CD14-positive monocyte (primary cell): ENCODE measurements at regions not wholly inside any gene's neighbourhood (a gene's known extent, or its start where the extent isn't known, plus 50 kb on each side); places are given as distances from the start of the nearest gene placed in this dataset.
A peak's percentile ranks its signal among the peaks of the same experiment; 100 is the strongest.

Experiments used
- DNase-seq, 3 donors: peaks; one replicate each; pipeline ENCODE4 v3.0.0-alpha.2; 2011 to 2022
- H2AFZ ChIP-seq: 2 replicates; pipeline ENCODE4 v1.6.0; 2012; ENCODE audit warnings: mild to moderate bottlenecking, low read depth, low read length, inconsistent platforms; ENCODE audit not compliant: insufficient read depth, poor library complexity, severe bottlenecking
- H3K27ac ChIP-seq, 2 donors: 1 replicate in 1 of 2; 2 replicates in 1 of 2; pipeline ENCODE4 v1.5.1; 2012 to 2013; ENCODE audit warnings: low read length in 2 of 2, control low read depth in 1 of 2, inconsistent platforms in 1 of 2, low read depth in 1 of 2, mild to moderate bottlenecking in 1 of 2
- H3K27me3 ChIP-seq, 2 donors: one replicate each; pipeline versions ENCODE4 v1.6.0 to v1.6.1; 2011 to 2013; ENCODE audit warnings: low read length in 2 of 2; ENCODE audit not compliant: control insufficient read depth in 2 of 2, insufficient read depth in 2 of 2
- H3K36me3 ChIP-seq, 2 donors: replicated peaks in 1 of 2; 1 replicate in 1 of 2; 2 replicates in 1 of 2; pipeline versions ENCODE4 v1.5.1 to v1.6.1; 2012 to 2013; ENCODE audit warnings: low read length in 2 of 2, control low read depth in 1 of 2, inconsistent platforms in 1 of 2, mild to moderate bottlenecking in 1 of 2; ENCODE audit not compliant: insufficient read depth in 2 of 2, control insufficient read depth in 1 of 2
- H3K4me1 ChIP-seq, 2 donors: 1 replicate in 1 of 2; 2 replicates in 1 of 2; pipeline versions ENCODE4 v1.5.1 to v1.6.1; 2012 to 2013; ENCODE audit warnings: low read length in 2 of 2, control low read depth in 1 of 2, inconsistent platforms in 1 of 2, mild to moderate bottlenecking in 1 of 2, moderate library complexity in 1 of 2; ENCODE audit not compliant: insufficient read depth in 2 of 2, control insufficient read depth in 1 of 2
- H3K4me2 ChIP-seq: replicated peaks from 2 replicates; pipeline ENCODE3; 2012; ENCODE audit warnings: low read length, moderate library complexity, mild to moderate bottlenecking; ENCODE audit not compliant: poor library complexity, severe bottlenecking; ENCODE audit errors: extremely low read depth
- H3K4me3 ChIP-seq, 3 experiments: fragments of 200-600 bp in 1 of 3; sonication (generic) in 1 of 3; replicated peaks in 1 of 3; 1 replicate in 2 of 3; 2 replicates in 1 of 3; pipeline ENCODE4 v1.5.1; 2011 to 2013; ENCODE audit warnings: low read length in 3 of 3, mild to moderate bottlenecking in 3 of 3, control low read depth in 2 of 3, low read depth in 2 of 3, inconsistent platforms in 1 of 3, moderate library complexity in 1 of 3
- H3K79me2 ChIP-seq: 2 replicates; pipeline ENCODE4 v1.6.0; 2012; ENCODE audit warnings: mild to moderate bottlenecking, control low read depth, inconsistent platforms, low read length, moderate library complexity; ENCODE audit not compliant: insufficient read depth
- H3K9ac ChIP-seq: 2 replicates; pipeline ENCODE4 v1.6.0; 2017; ENCODE audit warnings: low read length, mild to moderate bottlenecking; ENCODE audit not compliant: insufficient read depth, poor library complexity, severe bottlenecking
- H3K9me3 ChIP-seq, 2 donors: replicated peaks in 1 of 2; 1 replicate in 1 of 2; 2 replicates in 1 of 2; pipeline versions ENCODE4 v1.5.1 to v1.6.1; 2012 to 2013; ENCODE audit warnings: low read length in 2 of 2, control low read depth in 1 of 2; ENCODE audit not compliant: control insufficient read depth in 1 of 2, insufficient read depth in 1 of 2
- H4K20me1 ChIP-seq: 2 replicates; pipeline ENCODE4 v1.6.0; 2012; ENCODE audit warnings: mild to moderate bottlenecking, low read length, control low read depth, moderate library complexity; ENCODE audit not compliant: insufficient read depth
- H3K27ac Mint-ChIP-seq, 7 donors: one replicate each; pipeline ENCODE4 v1.8.0; 2020; ENCODE audit warnings: mild to moderate bottlenecking in 7 of 7, mixed read lengths in 7 of 7, moderate library complexity in 6 of 7, inconsistent platforms in 2 of 7
- H3K27me3 Mint-ChIP-seq, 3 donors: one replicate each; pipeline ENCODE4 v1.8.0; 2021 to 2022; ENCODE audit warnings: low read depth in 3 of 3, mild to moderate bottlenecking in 3 of 3, mixed read lengths in 3 of 3, moderate library complexity in 3 of 3, inconsistent platforms in 1 of 3
- H3K36me3 Mint-ChIP-seq, 2 donors: one replicate each; pipeline ENCODE4 v1.8.0; 2020; ENCODE audit warnings: mixed read lengths in 2 of 2, inconsistent platforms in 1 of 2, mild to moderate bottlenecking in 1 of 2
- H3K4me1 Mint-ChIP-seq: one replicate; pipeline ENCODE4 v1.8.0; 2020; ENCODE audit warnings: mild to moderate bottlenecking, mixed read lengths
- H3K4me3 Mint-ChIP-seq, 2 donors: one replicate each; pipeline ENCODE4 v1.8.0; 2020; ENCODE audit warnings: mild to moderate bottlenecking in 2 of 2, mixed read lengths in 2 of 2, moderate library complexity in 1 of 2
- H3K9me3 Mint-ChIP-seq, 7 donors: one replicate each; pipeline ENCODE4 v1.8.0; 2020 to 2022; ENCODE audit warnings: mixed read lengths in 7 of 7, mild to moderate bottlenecking in 6 of 7, moderate library complexity in 6 of 7, inconsistent platforms in 2 of 7
- WGBS: methylation state at CpG from one replicate; pipeline ENCODE4 v1.1.5; 2013; ENCODE audit warnings: missing lambda C conversion rate; ENCODE audit not compliant: insufficient coverage; 5-methylcytosine and 5-hydroxymethylcytosine counted together
- intact Hi-C, 2 donors: fragments of 100-400 bp; cut with micrococcal nuclease; formaldehyde crosslinking; loops; one replicate each; pipeline versions ENCODE4 v1.15.0 to v1.15.1; 2023
- TF ChIP-seq, protein P1 (sequence below): fragments of 200-600 bp; IDR thresholded peaks from one replicate; pipeline ENCODE4 v1.8.0; 2022; ENCODE audit warnings: antibody characterized with exemption, mild to moderate bottlenecking

DNA sequence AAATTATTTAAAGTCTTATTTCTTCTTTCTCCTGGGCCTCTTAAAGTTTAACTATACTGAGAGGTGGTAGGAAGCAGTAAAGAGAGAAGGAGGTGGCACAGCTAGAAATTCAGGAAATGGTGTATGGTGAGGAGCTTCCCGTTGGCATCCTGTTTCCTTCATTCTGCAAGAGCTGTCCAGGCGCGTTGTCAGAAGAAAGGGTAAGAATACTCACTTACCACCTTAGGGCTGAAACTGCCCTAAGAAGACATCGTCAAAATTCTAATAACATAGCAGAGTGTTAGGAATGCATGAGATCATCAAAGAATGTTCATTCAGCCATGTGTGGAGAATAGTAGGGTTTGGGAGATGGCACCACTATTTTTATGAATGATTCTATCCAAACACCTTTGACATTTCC is 699.6 kb downstream of the MCTP2 start:
- Histone ChIP-seq H3K4me2 (no peak overlapping the region), H2AFZ (no peak overlapping the region), H3K4me3 (no peak overlapping the region), H3K36me3 (no peaks in the 10 kb centered on the region), H3K4me1 (no peaks in the 10 kb centered on the region), H3K27ac (no peak overlapping the region), H4K20me1 (no peaks in the 10 kb centered on the region), H3K9me3 (peaks cover 13% of the 10 kb centered on the region in 2 donors), H3K79me2 (no peaks in the 10 kb centered on the region), H3K27me3 (no peaks in the 10 kb centered on the region), H3K9ac (no peak overlapping the region)
- H3K36me3 Mint-ChIP-seq, result no peaks in the 10 kb centered on the region
- peaks cover 6 to 16% (median 11%) of the 10 kb centered on the region in 7 donors for H3K9me3 Mint-ChIP-seq
- WGBS, result no CpG with 5 or more reads among the region's 4 CpGs
- intact Hi-C loops, result no loop called here
- no peaks in the 10 kb centered on the region for H3K27me3 Mint-ChIP-seq
- H3K4me1 Mint-ChIP-seq, result no peaks in the 10 kb centered on the region
- no peak overlapping the region for H3K4me3 Mint-ChIP-seq
- no peak for DNase-seq
- TF ChIP-seq, protein P1, sequence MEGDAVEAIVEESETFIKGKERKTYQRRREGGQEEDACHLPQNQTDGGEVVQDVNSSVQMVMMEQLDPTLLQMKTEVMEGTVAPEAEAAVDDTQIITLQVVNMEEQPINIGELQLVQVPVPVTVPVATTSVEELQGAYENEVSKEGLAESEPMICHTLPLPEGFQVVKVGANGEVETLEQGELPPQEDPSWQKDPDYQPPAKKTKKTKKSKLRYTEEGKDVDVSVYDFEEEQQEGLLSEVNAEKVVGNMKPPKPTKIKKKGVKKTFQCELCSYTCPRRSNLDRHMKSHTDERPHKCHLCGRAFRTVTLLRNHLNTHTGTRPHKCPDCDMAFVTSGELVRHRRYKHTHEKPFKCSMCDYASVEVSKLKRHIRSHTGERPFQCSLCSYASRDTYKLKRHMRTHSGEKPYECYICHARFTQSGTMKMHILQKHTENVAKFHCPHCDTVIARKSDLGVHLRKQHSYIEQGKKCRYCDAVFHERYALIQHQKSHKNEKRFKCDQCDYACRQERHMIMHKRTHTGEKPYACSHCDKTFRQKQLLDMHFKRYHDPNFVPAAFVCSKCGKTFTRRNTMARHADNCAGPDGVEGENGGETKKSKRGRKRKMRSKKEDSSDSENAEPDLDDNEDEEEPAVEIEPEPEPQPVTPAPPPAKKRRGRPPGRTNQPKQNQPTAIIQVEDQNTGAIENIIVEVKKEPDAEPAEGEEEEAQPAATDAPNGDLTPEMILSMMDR, result no peak
- peak overlapping the region in 1 of 7 donors; percentile 38 for H3K27ac Mint-ChIP-seq

- no peaks in the 10 kb centered on the region for H3K27me3 Mint-ChIP-seq
- DNase-seq, result no peak
- intact Hi-C loops, result no loop called here
- Histone ChIP-seq H3K9ac (no peak overlapping the region), H3K9me3 (peaks cover 13% of the 10 kb centered on the region in 2 donors), H3K4me2 (no peak overlapping the region), H3K27me3 (no peaks in the 10 kb centered on the region), H2AFZ (no peak overlapping the region), H3K4me1 (no peaks in the 10 kb centered on the region), H3K79me2 (no peaks in the 10 kb centered on the region), H3K4me3 (no peak overlapping the region), H3K27ac (no peak overlapping the region), H4K20me1 (no peaks in the 10 kb centered on the region), H3K36me3 (no peaks in the 10 kb centered on the region)
- TF ChIP-seq, protein P1, result no peak
- no peaks in the 10 kb centered on the region for H3K4me1 Mint-ChIP-seq
- no peak overlapping the region for H3K4me3 Mint-ChIP-seq
- H3K36me3 Mint-ChIP-seq, result no peaks in the 10 kb centered on the region
- no peak overlapping the region for H3K27ac Mint-ChIP-seq
- peaks cover 4 to 12% (median 8%) of the 10 kb centered on the region in 7 donors for H3K9me3 Mint-ChIP-seq
- no CpG with 5 or more reads among the region's 3 CpGs for WGBS
Observed at GRCh38 chr15:94934440-94934839, 703.1 kb downstream of the MCTP2 start.
